K562 (cell line): ENCODE measurements at regions not wholly inside any gene's neighbourhood (a gene's known extent, or its start where the extent isn't known, plus 50 kb on each side); places are given as distances from the start of the nearest gene placed in this dataset.

Experiments
- ATAC-seq: fragments of 200-7000 bp; cut with Tn5 transposase; 3 replicates; pipeline ENCODE4 v1.9.1; 2020; ENCODE audit warnings: moderate library complexity
- BruUV-seq: library from RNA; stranded (reverse); fragments of 400-500 nt; replicated peaks from 2 replicates; lab custom pipeline; 2021; lab: Mats Ljungman, UMichigan
- CTCF ChIA-PET: fragments of 300-600 bp; formaldehyde crosslinking; extraction: SDS; loops from one replicate; lab custom pipeline; 2021; ENCODE audit warnings: low intra/inter-chr PET ratio; lab: Yijun Ruan, JAX
- POLR2A ChIA-PET: fragments of 300-600, 350-650 bp; sonication (Branson Sonifier 250); formaldehyde crosslinking; extraction: SDS; loops from one replicate; lab custom pipeline; 2021; ENCODE audit warnings: antibody characterized with exemption, inconsistent platforms; lab: Yijun Ruan, JAX
- DNase-seq, 4 experiments: peaks; one replicate each; pipeline versions ENCODE4 v3.0.0 to v3.0.0-alpha.2; 2011 to 2018; ENCODE audit warnings: low spot score in 3 of 4, mixed read lengths in 3 of 4; ENCODE audit errors: extremely low read depth in 1 of 4
- FAIRE-seq: peaks from 2 replicates; lab custom pipeline; 2011; peaks lifted over from hg19 to GRCh38; lab: Jason Lieb, UNC
- H2AFZ ChIP-seq: 2 replicates; pipeline ENCODE4 v1.6.0; 2011; ENCODE audit warnings: low read depth, low read length, control low read depth, inconsistent platforms
- H3K27ac ChIP-seq: fragments of 200-600 bp; 3 replicates; pipeline ENCODE4 v1.8.0; 2011; ENCODE audit warnings: low read depth, mild to moderate bottlenecking, control low read depth, inconsistent platforms, low read length, moderate library complexity, mixed read lengths; ENCODE audit errors: extremely low read depth
- H3K27me3 ChIP-seq, 2 experiments: fragments of 300-600 bp in 1 of 2; 2 replicates in 1 of 2; 3 replicates in 1 of 2; pipeline versions ENCODE4 v1.6.0 to v1.8.0; 2011; ENCODE audit warnings: inconsistent platforms in 2 of 2, low read length in 2 of 2, mild to moderate bottlenecking in 1 of 2, mixed read lengths in 1 of 2, moderate library complexity in 1 of 2; ENCODE audit not compliant: control insufficient read depth in 2 of 2, insufficient read depth in 2 of 2
- H3K36me3 ChIP-seq: fragments of 300-600 bp; 3 replicates; pipeline ENCODE4 v1.8.0; 2011; ENCODE audit warnings: mild to moderate bottlenecking, low read length, inconsistent platforms; ENCODE audit not compliant: control insufficient read depth, insufficient read depth
- H3K4me1 ChIP-seq, 2 experiments: fragments of 200-600 bp in 1 of 2; replicated peaks in 1 of 2; 2 replicates in 1 of 2; 3 replicates in 1 of 2; pipeline versions ENCODE4 v1.5.1 to v1.8.0; 2011; ENCODE audit warnings: inconsistent platforms in 2 of 2, low read length in 2 of 2, mild to moderate bottlenecking in 1 of 2, mixed read lengths in 1 of 2, moderate library complexity in 1 of 2; ENCODE audit not compliant: control insufficient read depth in 2 of 2, insufficient read depth in 2 of 2
- H3K4me2 ChIP-seq: 2 replicates; pipeline ENCODE4 v1.6.1; 2011; ENCODE audit warnings: low read length, control low read depth, inconsistent platforms, mixed read lengths; ENCODE audit not compliant: insufficient read depth
- H3K4me3 ChIP-seq: fragments of 200-600 bp; sonication (generic), shearing (Covaris generic); 2 replicates; pipeline ENCODE4 v1.5.1; 2016; ENCODE audit warnings: control low read depth, inconsistent platforms
- H3K79me2 ChIP-seq: fragments of 200-600 bp; 3 replicates; pipeline ENCODE4 v1.8.0; 2011; ENCODE audit warnings: low read length, inconsistent platforms; ENCODE audit not compliant: control insufficient read depth, insufficient read depth
- H3K9ac ChIP-seq, 2 experiments: 2 replicates each; pipeline versions ENCODE4 v1.6.0 to v1.6.1; 2011; ENCODE audit warnings: low read depth in 2 of 2, low read length in 2 of 2, control low read depth in 1 of 2, inconsistent platforms in 1 of 2, mild to moderate bottlenecking in 1 of 2, mixed read lengths in 1 of 2; ENCODE audit not compliant: insufficient read depth in 1 of 2
- H3K9me1 ChIP-seq: one replicate; pipeline ENCODE4 v1.6.0; 2011; ENCODE audit warnings: inconsistent platforms, mild to moderate bottlenecking, low read length, moderate library complexity; ENCODE audit not compliant: control insufficient read depth, insufficient read depth
- H3K9me3 ChIP-seq: replicated peaks from 2 replicates; pipeline ENCODE4 v1.5.1; 2011; ENCODE audit warnings: low read depth, low read length, inconsistent platforms; ENCODE audit not compliant: control insufficient read depth, insufficient read depth
- H4K20me1 ChIP-seq: replicated peaks from 2 replicates; pipeline ENCODE4 v1.6.1; 2011; ENCODE audit warnings: low read length, inconsistent platforms, mixed read lengths; ENCODE audit not compliant: control insufficient read depth, insufficient read depth
- ARID1B ChIP-seq: fragments of 450-650 bp; IDR thresholded peaks from 2 replicates; pipeline ENCODE4 v1.6.1; 2016; ENCODE audit warnings: antibody characterized with exemption, mild to moderate bottlenecking, inconsistent platforms
- ATF1 ChIP-seq, 2 experiments: fragments of 450-650 bp in 1 of 2; IDR thresholded peaks; 2 replicates each; pipeline ENCODE4 v1.6.1; 2016; ENCODE audit warnings: missing compliant biosample characterization in 1 of 2, missing genetic modification characterization in 1 of 2
- HNRNPK ChIP-seq: fragments of 200-400 bp; formaldehyde crosslinking; IDR thresholded peaks from one replicate; pipeline ENCODE4 v1.6.1; 2018; ENCODE audit warnings: mild to moderate bottlenecking, low read depth, low read length; ENCODE audit not compliant: poor library complexity, severe bottlenecking
- SMARCA5 ChIP-seq: fragments of 450-650 bp; IDR thresholded peaks from 2 replicates; pipeline ENCODE4 v1.6.1; 2016
- SMC3 ChIP-seq: conservative IDR thresholded peaks from 2 replicates; pipeline ENCODE4 v1.6.1; 2011; ENCODE audit warnings: low read depth, low read length, improper control_type of control experiment; ENCODE audit not compliant: insufficient read depth
- WHSC1 ChIP-seq: IDR thresholded peaks from one replicate; pipeline ENCODE4 v1.6.1; 2012; ENCODE audit warnings: low read length, control low read depth, inconsistent platforms
- ZNF717 ChIP-seq: fragments of 250-450 bp; sonication (Bioruptor Pico); IDR thresholded peaks from 2 replicates; pipeline ENCODE4 v1.5.0; 2021
- WGBS: fragments of 100-300 bp; shearing (Covaris generic); methylation state at CpG from one replicate; pipeline ENCODE4 v1.1.6; 2016; ENCODE audit warnings: low coverage, mixed read lengths; ENCODE audit not compliant: insufficient coverage; ENCODE audit errors: missing lambda C conversion rate; 5-methylcytosine and 5-hydroxymethylcytosine counted together
- in situ Hi-C: fragments of 300-500 bp; cut with MboI; formaldehyde crosslinking; loops from 4 replicates; pipeline ENCODE4 v1.15.0; 2018; ENCODE audit warnings: inconsistent platforms, mixed read lengths
- intact Hi-C: fragments of 100-400 bp; cut with micrococcal nuclease; formaldehyde crosslinking; loops from 2 replicates; pipeline ENCODE4 v1.14.2; 2022
- TF ChIP-seq, protein P1 (sequence below): IDR thresholded peaks from 3 replicates; pipeline ENCODE4 v1.6.1; 2011; ENCODE audit warnings: borderline replicate concordance, mild to moderate bottlenecking; ENCODE audit not compliant: insufficient read length, insufficient read depth
- TF ChIP-seq, protein P2 (sequence below), 2 experiments: fragments of 450-650 bp; IDR thresholded peaks; 2 replicates each; pipeline ENCODE4 v1.6.1; 2016; ENCODE audit warnings: mild to moderate bottlenecking in 2 of 2, borderline replicate concordance in 1 of 2, low read depth in 1 of 2, moderate library complexity in 1 of 2
- TF ChIP-seq, protein P3 (sequence below), 2 experiments: fragments of 450-650 bp in 1 of 2; sonication (generic) in 1 of 2; formaldehyde crosslinking; conservative IDR thresholded peaks; 2 replicates each; pipeline versions ENCODE4 v1.4.0 to v1.8.1; 2020 to 2022; ENCODE audit warnings: mild to moderate bottlenecking in 1 of 2, missing genetic modification reagents in 1 of 2
- TF ChIP-seq, protein P4 (sequence below), 2 experiments: fragments of 450-650 bp; IDR thresholded peaks; 2 replicates each; pipeline ENCODE4 v1.6.1; 2016

DNA sequence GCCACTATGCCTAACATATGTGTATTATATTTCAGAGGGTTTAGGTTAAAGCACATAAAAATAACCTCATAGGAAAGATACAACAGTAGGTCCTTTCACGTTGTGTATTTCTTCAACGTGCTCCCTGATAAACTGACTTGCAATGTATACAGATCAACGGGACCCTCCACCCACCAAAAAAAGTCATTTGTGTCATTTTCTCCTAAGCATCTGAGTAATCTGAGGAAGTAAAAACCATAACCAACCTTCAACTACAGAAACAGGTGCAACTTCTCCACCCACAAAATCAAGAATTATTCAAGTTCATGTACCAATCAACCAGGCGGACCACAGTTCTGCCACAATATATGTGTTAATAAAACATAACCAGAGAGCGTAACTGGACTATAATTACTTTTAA lies 54.9 kb upstream of the NHSL1 start:
- POLR2A ChIA-PET = no interaction called here
- H3K9me1 ChIP-seq = no peaks in the 10 kb centered on the region

More for the DNA sequence above, 54.9 kb upstream of the NHSL1 start:
- Histone ChIP-seq H3K27me3 (peaks cover 2 to 9% of the 10 kb centered on the region in 2 experiments; a peak in 2 of 5 replicates), H3K9ac (no peak overlapping the region), H3K4me2 (no peak overlapping the region), H3K27ac (no peak overlapping the region), H3K4me1 (no peaks in the 10 kb centered on the region), H3K79me2 (no peaks in the 10 kb centered on the region), H3K4me3 (no peak overlapping the region), H4K20me1 (no peaks in the 10 kb centered on the region), H3K36me3 (no peaks in the 10 kb centered on the region), H2AFZ (no peak overlapping the region), H3K9me3 (no peaks in the 10 kb centered on the region)
- DNase-seq = no peak
- in situ Hi-C loops (no loop called here), intact Hi-C loops (no loop called here)
- no peak for ATAC-seq
- FAIRE-seq = no peak
- CTCF ChIA-PET = no interaction called here
- WGBS = under 1% methylated on average over 5 of the region's 5 CpGs
- TF ChIP-seq SMARCA5 = no peak
- TF ChIP-seq, protein P1, sequence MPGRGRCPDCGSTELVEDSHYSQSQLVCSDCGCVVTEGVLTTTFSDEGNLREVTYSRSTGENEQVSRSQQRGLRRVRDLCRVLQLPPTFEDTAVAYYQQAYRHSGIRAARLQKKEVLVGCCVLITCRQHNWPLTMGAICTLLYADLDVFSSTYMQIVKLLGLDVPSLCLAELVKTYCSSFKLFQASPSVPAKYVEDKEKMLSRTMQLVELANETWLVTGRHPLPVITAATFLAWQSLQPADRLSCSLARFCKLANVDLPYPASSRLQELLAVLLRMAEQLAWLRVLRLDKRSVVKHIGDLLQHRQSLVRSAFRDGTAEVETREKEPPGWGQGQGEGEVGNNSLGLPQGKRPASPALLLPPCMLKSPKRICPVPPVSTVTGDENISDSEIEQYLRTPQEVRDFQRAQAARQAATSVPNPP = no peak
- TF ChIP-seq, protein P2, sequence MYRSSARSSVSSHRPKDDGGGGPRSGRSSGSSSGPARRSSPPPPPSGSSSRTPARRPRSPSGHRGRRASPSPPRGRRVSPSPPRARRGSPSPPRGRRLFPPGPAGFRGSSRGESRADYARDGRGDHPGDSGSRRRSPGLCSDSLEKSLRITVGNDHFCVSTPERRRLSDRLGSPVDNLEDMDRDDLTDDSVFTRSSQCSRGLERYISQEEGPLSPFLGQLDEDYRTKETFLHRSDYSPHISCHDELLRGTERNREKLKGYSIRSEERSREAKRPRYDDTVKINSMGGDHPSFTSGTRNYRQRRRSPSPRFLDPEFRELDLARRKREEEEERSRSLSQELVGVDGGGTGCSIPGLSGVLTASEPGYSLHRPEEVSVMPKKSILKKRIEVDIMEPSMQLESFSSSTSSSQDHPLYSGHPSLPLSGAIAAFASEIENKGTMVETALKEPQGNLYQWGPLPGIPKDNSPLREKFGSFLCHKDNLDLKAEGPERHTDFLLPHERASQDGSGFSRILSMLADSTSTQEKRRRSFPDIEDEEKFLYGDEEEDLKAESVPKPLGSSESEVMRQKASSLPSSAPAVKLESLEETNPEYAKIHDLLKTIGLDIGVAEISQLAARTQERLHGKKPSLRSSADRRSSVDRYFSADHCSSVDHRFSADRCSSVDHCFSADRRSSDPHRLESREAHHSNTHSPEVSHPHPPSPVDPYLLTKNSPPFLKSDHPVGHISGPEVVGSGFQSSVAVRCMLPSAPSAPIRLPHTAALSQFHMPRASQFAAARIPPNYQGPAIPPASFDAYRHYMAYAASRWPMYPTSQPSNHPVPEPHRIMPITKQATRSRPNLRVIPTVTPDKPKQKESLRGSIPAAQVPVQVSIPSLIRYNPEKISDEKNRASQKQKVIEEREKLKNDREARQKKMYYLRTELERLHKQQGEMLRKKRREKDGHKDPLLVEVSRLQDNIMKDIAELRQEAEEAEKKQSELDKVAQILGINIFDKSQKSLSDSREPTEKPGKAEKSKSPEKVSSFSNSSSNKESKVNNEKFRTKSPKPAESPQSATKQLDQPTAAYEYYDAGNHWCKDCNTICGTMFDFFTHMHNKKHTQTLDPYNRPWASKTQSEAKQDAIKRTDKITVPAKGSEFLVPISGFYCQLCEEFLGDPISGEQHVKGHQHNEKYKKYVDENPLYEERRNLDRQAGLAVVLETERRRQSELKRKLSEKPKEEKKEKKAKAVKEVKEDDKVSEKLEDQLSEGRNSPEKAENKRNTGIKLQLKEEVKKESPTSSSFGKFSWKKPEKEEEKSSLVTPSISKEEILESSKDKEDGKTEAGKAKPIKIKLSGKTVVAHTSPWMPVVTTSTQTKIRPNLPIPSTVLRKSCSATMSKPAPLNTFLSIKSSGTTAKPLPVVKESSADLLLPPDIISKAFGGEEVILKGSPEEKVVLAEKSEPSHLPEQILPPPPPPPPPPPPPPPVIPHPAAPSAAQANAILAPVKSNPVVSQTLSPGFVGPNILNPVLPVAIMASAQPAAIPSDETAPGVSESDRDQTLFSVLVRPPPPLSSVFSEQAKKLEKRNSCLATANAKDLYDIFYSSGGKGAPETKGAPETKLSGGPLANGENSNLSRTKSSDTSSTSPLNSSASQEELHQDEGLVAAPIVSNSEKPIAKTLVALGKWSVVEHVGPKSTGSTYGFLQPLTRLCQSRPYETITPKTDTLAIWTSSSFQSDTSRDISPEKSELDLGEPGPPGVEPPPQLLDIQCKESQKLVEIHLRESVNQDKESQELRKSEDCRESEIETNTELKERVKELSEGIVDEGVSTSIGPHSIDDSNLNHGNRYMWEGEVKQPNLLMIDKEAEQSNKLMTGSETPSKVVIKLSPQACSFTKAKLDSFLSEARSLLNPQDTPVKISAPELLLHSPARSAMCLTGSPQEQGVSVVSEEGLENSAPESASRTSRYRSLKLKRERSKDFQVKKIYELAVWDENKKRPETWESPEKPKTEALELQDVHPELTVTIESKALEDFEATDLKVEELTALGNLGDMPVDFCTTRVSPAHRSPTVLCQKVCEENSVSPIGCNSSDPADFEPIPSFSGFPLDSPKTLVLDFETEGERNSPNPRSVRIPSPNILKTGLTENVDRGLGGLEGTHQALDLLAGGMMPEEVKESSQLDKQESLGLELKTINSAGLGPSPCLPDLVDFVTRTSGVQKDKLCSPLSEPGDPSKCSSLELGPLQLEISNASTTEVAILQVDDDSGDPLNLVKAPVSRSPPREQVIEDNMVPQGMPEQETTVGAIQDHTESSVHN (IDR thresholded peaks at IDR 0.05; ENCODE audit: borderline replicate concordance in 1 of 2, low read depth in 1 of 2) = no peak
- no peak for TF ChIP-seq ATF1 (CRISPR knock-in tag; IDR thresholded peaks at IDR 0.05)
- no peak for TF ChIP-seq ATF1 (tag; IDR thresholded peaks at IDR 0.05)
- no peak for TF ChIP-seq HNRNPK
- no peak for TF ChIP-seq ARID1B
- TF ChIP-seq SMC3 = no peak
- TF ChIP-seq, protein P3, sequence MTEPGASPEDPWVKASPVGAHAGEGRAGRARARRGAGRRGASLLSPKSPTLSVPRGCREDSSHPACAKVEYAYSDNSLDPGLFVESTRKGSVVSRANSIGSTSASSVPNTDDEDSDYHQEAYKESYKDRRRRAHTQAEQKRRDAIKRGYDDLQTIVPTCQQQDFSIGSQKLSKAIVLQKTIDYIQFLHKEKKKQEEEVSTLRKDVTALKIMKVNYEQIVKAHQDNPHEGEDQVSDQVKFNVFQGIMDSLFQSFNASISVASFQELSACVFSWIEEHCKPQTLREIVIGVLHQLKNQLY (CRISPR knock-in tag; conservative IDR thresholded peaks at IDR 0.05) = no peak
- no peak for TF ChIP-seq ZNF717 (CRISPR knock-in tag)
- TF ChIP-seq, protein P4, sequence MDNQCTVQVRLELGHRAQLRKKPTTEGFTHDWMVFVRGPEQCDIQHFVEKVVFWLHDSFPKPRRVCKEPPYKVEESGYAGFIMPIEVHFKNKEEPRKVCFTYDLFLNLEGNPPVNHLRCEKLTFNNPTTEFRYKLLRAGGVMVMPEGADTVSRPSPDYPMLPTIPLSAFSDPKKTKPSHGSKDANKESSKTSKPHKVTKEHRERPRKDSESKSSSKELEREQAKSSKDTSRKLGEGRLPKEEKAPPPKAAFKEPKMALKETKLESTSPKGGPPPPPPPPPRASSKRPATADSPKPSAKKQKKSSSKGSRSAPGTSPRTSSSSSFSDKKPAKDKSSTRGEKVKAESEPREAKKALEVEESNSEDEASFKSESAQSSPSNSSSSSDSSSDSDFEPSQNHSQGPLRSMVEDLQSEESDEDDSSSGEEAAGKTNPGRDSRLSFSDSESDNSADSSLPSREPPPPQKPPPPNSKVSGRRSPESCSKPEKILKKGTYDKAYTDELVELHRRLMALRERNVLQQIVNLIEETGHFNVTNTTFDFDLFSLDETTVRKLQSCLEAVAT (IDR thresholded peaks at IDR 0.05) = no peak
- TF ChIP-seq WHSC1 = no peak
- no TSS peak for BruUV-seq
